PC-3 (cell line): ENCODE measurements at regions not wholly inside any gene's neighbourhood (a gene's known extent, or its start where the extent isn't known, plus 50 kb on each side); places are given as distances from the start of the nearest gene placed in this dataset.

Experiments
- ATAC-seq: fragments of 200-7000 bp; cut with Tn5 transposase; 2 replicates; pipeline ENCODE4 v1.9.1; 2020; ENCODE audit warnings: mild to moderate bottlenecking, moderate library complexity
- BruUV-seq: library from RNA; stranded (reverse); fragments of 400-500 nt; replicated peaks from 2 replicates; lab custom pipeline; 2021; lab: Mats Ljungman, UMichigan
- CTCF ChIA-PET: fragments of 300-600 bp; sonication (Branson Sonifier 250); formaldehyde crosslinking; loops from one replicate; lab custom pipeline; 2022; ENCODE audit warnings: antibody characterized with exemption; lab: Charles Lee
- POLR2A ChIA-PET: fragments of 300-600 bp; sonication (Branson Sonifier 250); formaldehyde crosslinking; loops from one replicate; lab custom pipeline; 2022; ENCODE audit warnings: antibody characterized with exemption; ENCODE audit not compliant: unreplicated experiment; lab: Charles Lee
- DNase-seq: peaks from one replicate; pipeline ENCODE4 v3.0.0-alpha.2; 2015
- H2AFZ ChIP-seq: fragments of 300-600 bp; sonication (generic); 2 replicates; pipeline ENCODE4 v1.6.0; 2016; ENCODE audit warnings: antibody characterized with exemption, low read length
- H3F3A ChIP-seq: fragments of 300-600 bp; sonication (generic); one replicate; pipeline ENCODE4 v1.6.0; 2017; ENCODE audit warnings: antibody characterized with exemption, low read length, control low read depth, mild to moderate bottlenecking; ENCODE audit not compliant: unreplicated experiment
- H3K27ac ChIP-seq: fragments of 300-600 bp; sonication (generic); 2 replicates; pipeline ENCODE4 v1.5.1; 2016; ENCODE audit warnings: mild to moderate bottlenecking, low read length
- H3K27me3 ChIP-seq: fragments of 300-600 bp; sonication (generic); 2 replicates; pipeline ENCODE4 v1.6.1; 2016; ENCODE audit warnings: low read length, mixed read lengths
- H3K36me3 ChIP-seq: fragments of 300-600 bp; sonication (generic); 2 replicates; pipeline ENCODE4 v1.6.1; 2016; ENCODE audit warnings: low read depth, mixed run types, low read length, mixed read lengths
- H3K4me1 ChIP-seq: fragments of 300-600 bp; sonication (generic); 2 replicates; pipeline ENCODE4 v1.5.1; 2016; ENCODE audit warnings: low read length; ENCODE audit not compliant: insufficient read depth
- H3K4me2 ChIP-seq: fragments of 300-600 bp; sonication (generic); 2 replicates; pipeline ENCODE4 v1.6.0; 2016; ENCODE audit warnings: low read length
- H3K4me3 ChIP-seq: fragments of 300-600 bp; sonication (generic); 2 replicates; pipeline ENCODE4 v1.5.1; 2016; ENCODE audit warnings: mild to moderate bottlenecking, low read length, mixed read lengths
- H3K79me2 ChIP-seq: fragments of 300-600 bp; sonication (generic); 2 replicates; pipeline ENCODE4 v1.6.1; 2017; ENCODE audit warnings: low read length, mixed read lengths
- H3K9ac ChIP-seq: fragments of 300-600 bp; sonication (generic); 2 replicates; pipeline ENCODE4 v1.6.0; 2016; ENCODE audit warnings: mild to moderate bottlenecking, low read length
- H3K9me2 ChIP-seq: fragments of 300-600 bp; sonication (generic); replicated peaks from 2 replicates; pipeline ENCODE4 v1.6.1; 2016; ENCODE audit warnings: mixed run types, low read length, mixed read lengths
- H3K9me3 ChIP-seq: fragments of 300-600 bp; sonication (generic); 2 replicates; pipeline ENCODE4 v1.6.1; 2016; ENCODE audit warnings: low read length, mixed read lengths
- H4K20me1 ChIP-seq: fragments of 300-600 bp; sonication (generic); 2 replicates; pipeline ENCODE4 v1.6.1; 2016; ENCODE audit warnings: low read length, mixed read lengths
- EZH2 ChIP-seq: fragments of 300-600 bp; sonication (generic); IDR thresholded peaks from one replicate; pipeline ENCODE4 v1.6.1; 2017; ENCODE audit warnings: antibody characterized with exemption, mild to moderate bottlenecking, low read length; ENCODE audit not compliant: unreplicated experiment
- EZH2phosphoT487 ChIP-seq: fragments of 300-600 bp; sonication (generic); IDR thresholded peaks from 2 replicates; pipeline ENCODE4 v1.6.1; 2018; ENCODE audit warnings: mild to moderate bottlenecking, antibody characterized with exemption, low read length, borderline replicate concordance
- intact Hi-C: fragments of 100-400 bp; cut with micrococcal nuclease; formaldehyde crosslinking; loops from 2 replicates; pipeline ENCODE4 v1.9.0; 2023
- TF ChIP-seq, protein P1 (sequence below): fragments of 300-600 bp; sonication (generic); conservative IDR thresholded peaks from 2 replicates; pipeline ENCODE4 v1.5.1; 2017; ENCODE audit warnings: antibody characterized with exemption, low read depth, mild to moderate bottlenecking, low read length

- ChIA-PET POLR2A (interaction anchor here (0.5 kb wide), 1 partner anchor 1251 kb away, joined by 3 read pairs; no protein-coding TSS in a partner anchor), CTCF (no interaction called here)
- Histone ChIP-seq H3K36me3 (no peaks in the 10 kb centered on the region), H3K9me3 (no peaks in the 10 kb centered on the region), H3F3A (no peaks in the 10 kb centered on the region), H3K4me1 (peaks cover 7% of the 10 kb centered on the region; the same call in 1 of the 2 replicates), H3K4me2 (no peak overlapping the region), H3K9ac (no peak overlapping the region), H3K27ac (no peak overlapping the region), H3K9me2 (peaks cover 4% of the 10 kb centered on the region; the same call in 1 of the 2 replicates), H3K79me2 (no peaks in the 10 kb centered on the region), H3K27me3 (no peaks in the 10 kb centered on the region), H3K4me3 (no peak overlapping the region), H2AFZ (peak overlapping the region; percentile 53; the same call in 1 of the 2 replicates), H4K20me1 (no peaks in the 10 kb centered on the region)
- TF ChIP-seq, protein P1, sequence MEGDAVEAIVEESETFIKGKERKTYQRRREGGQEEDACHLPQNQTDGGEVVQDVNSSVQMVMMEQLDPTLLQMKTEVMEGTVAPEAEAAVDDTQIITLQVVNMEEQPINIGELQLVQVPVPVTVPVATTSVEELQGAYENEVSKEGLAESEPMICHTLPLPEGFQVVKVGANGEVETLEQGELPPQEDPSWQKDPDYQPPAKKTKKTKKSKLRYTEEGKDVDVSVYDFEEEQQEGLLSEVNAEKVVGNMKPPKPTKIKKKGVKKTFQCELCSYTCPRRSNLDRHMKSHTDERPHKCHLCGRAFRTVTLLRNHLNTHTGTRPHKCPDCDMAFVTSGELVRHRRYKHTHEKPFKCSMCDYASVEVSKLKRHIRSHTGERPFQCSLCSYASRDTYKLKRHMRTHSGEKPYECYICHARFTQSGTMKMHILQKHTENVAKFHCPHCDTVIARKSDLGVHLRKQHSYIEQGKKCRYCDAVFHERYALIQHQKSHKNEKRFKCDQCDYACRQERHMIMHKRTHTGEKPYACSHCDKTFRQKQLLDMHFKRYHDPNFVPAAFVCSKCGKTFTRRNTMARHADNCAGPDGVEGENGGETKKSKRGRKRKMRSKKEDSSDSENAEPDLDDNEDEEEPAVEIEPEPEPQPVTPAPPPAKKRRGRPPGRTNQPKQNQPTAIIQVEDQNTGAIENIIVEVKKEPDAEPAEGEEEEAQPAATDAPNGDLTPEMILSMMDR: no peak
- TF ChIP-seq EZH2: no peak
- no peak for TF ChIP-seq EZH2phosphoT487
- intact Hi-C loops: no loop called here
- DNase-seq (peak; percentile 52), ATAC-seq (peak; percentile 55)
- no TSS peak for BruUV-seq
These were observed 144.7 kb upstream of the TTC14 start for GRCh38 chr3:180457225-180457624.

- no peaks in the 10 kb centered on the region for H3K36me3 ChIP-seq
- no peak overlapping the region for H3K4me2 ChIP-seq
- H3K27me3 ChIP-seq: no peaks in the 10 kb centered on the region
- H3F3A ChIP-seq: no peaks in the 10 kb centered on the region
- no peak for TF ChIP-seq EZH2
- TF ChIP-seq EZH2phosphoT487: no peak
- TF ChIP-seq, protein P1: no peak
- no peak overlapping the region for H3K27ac ChIP-seq
- H3K4me3 ChIP-seq: no peak overlapping the region
- H3K4me1 ChIP-seq: 0 out of 2 replicates have a peak, but pooled peaks cover 4% of the 10 kb centered on the region
- BruUV-seq: no TSS peak
- H3K9ac ChIP-seq: no peak overlapping the region
- intact Hi-C loops: no loop called here
- no peaks in the 10 kb centered on the region for H4K20me1 ChIP-seq
- H2AFZ ChIP-seq: no peak overlapping the region
- ChIA-PET CTCF (no interaction called here), POLR2A (no interaction called here)
- no peaks in the 10 kb centered on the region for H3K9me2 ChIP-seq
- no peaks in the 10 kb centered on the region for H3K9me3 ChIP-seq
- H3K79me2 ChIP-seq: no peaks in the 10 kb centered on the region
- ATAC-seq (no peak), DNase-seq (no peak)
These were observed 135.5 kb upstream of the TTC14 start for GRCh38 chr3:180466401-180467011.

DNA sequence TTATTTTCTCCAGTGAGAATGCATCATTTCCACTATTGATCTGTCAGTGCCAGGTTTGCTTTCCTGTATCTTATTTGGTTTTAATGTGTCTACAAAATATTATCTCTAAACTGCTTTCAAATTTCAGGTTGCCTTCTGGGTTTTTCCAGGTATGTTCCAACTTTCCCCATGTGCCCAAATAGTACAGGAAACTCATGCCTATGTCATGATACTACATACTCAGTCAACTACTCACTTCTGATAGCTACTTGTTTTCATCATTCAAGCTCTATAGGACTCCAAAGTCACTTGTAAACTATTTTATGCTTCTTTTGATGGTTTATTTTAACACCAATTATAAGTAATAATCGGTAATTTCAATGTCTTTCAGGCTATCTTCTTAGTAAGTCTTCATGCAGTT lies 134.8 kb upstream of the TTC14 start:
- intact Hi-C loops: no loop called here
- Histone ChIP-seq H3K9me3 (no peaks in the 10 kb centered on the region), H3K27ac (no peak overlapping the region), H3F3A (no peaks in the 10 kb centered on the region), H3K9me2 (no peaks in the 10 kb centered on the region), H2AFZ (0 out of 2 replicates have a peak overlapping the region, but pooled peaks have one; percentile 31), H4K20me1 (no peaks in the 10 kb centered on the region), H3K4me1 (0 out of 2 replicates have a peak, but pooled peaks cover 4% of the 10 kb centered on the region), H3K4me3 (no peak overlapping the region), H3K27me3 (no peaks in the 10 kb centered on the region), H3K9ac (no peak overlapping the region), H3K79me2 (no peaks in the 10 kb centered on the region), H3K4me2 (no peak overlapping the region), H3K36me3 (no peaks in the 10 kb centered on the region)
- CTCF ChIA-PET: no interaction called here
- peak; percentile 23 for DNase-seq
- BruUV-seq: no TSS peak
- POLR2A ChIA-PET: no interaction called here
- no peak for ATAC-seq
- no peak for TF ChIP-seq EZH2phosphoT487
- TF ChIP-seq, protein P1: no peak
